GM10266 (cell line): ENCODE measurements at regions not wholly inside any gene's neighbourhood (a gene's known extent, or its start where the extent isn't known, plus 50 kb on each side); places are given as distances from the start of the nearest gene placed in this dataset.

ENCODE experiments used
- DNase-seq: peaks from one replicate; pipeline ENCODE4 v3.0.0; 2012; ENCODE audit errors: extremely low spot score
- TF ChIP-seq, protein P1 (sequence below): IDR thresholded peaks from 2 replicates; pipeline ENCODE4 v1.5.1; 2012; ENCODE audit warnings: mild to moderate bottlenecking, low read depth; ENCODE audit not compliant: control insufficient read depth, insufficient read depth; ENCODE audit errors: missing control alignments

- TF ChIP-seq, protein P1, sequence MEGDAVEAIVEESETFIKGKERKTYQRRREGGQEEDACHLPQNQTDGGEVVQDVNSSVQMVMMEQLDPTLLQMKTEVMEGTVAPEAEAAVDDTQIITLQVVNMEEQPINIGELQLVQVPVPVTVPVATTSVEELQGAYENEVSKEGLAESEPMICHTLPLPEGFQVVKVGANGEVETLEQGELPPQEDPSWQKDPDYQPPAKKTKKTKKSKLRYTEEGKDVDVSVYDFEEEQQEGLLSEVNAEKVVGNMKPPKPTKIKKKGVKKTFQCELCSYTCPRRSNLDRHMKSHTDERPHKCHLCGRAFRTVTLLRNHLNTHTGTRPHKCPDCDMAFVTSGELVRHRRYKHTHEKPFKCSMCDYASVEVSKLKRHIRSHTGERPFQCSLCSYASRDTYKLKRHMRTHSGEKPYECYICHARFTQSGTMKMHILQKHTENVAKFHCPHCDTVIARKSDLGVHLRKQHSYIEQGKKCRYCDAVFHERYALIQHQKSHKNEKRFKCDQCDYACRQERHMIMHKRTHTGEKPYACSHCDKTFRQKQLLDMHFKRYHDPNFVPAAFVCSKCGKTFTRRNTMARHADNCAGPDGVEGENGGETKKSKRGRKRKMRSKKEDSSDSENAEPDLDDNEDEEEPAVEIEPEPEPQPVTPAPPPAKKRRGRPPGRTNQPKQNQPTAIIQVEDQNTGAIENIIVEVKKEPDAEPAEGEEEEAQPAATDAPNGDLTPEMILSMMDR: no peak
Observed at GRCh38 chr9:107386396-107386795, 103.2 kb downstream of the KLF4 start.

More at GRCh38 chr9:107386396-107386795, 103.2 kb downstream of the KLF4 start:
- DNase-seq: no peak
